B cell (primary cell): ENCODE measurements at regions not wholly inside any gene's neighbourhood (a gene's known extent, or its start where the extent isn't known, plus 50 kb on each side); places are given as distances from the start of the nearest gene placed in this dataset.

Source experiments
- ATAC-seq: fragments of 200-7000 bp; cut with Tn5 transposase; one replicate; pipeline ENCODE4 v1.10.0; 2021; ENCODE audit warnings: low read depth, mild to moderate bottlenecking, moderate number of reproducible peaks, moderate library complexity
- CTCF ChIA-PET: fragments of 350-600 bp; sonication (Branson Sonifier 250); formaldehyde crosslinking; loops from one replicate; lab custom pipeline; 2021; ENCODE audit warnings: antibody characterized with exemption, inconsistent platforms; lab: Charles Lee
- POLR2A ChIA-PET: fragments of 350-600 bp; sonication (Branson Sonifier 250); formaldehyde crosslinking; loops from one replicate; lab custom pipeline; 2021; ENCODE audit warnings: antibody characterized with exemption; lab: Charles Lee
- DNase-seq: peaks from one replicate; pipeline ENCODE4 v3.0.0; 2013
- H2AFZ ChIP-seq: 2 replicates; pipeline ENCODE4 v1.6.1; 2012; ENCODE audit warnings: mild to moderate bottlenecking, low read depth, low read length; ENCODE audit not compliant: insufficient read depth, poor library complexity, severe bottlenecking
- H3K27ac ChIP-seq, 2 donors: 1 replicate in 1 of 2; 2 replicates in 1 of 2; pipeline ENCODE4 v1.5.1; 2012 to 2013; ENCODE audit warnings: low read length in 2 of 2, mild to moderate bottlenecking in 2 of 2, moderate library complexity in 1 of 2
- H3K27me3 ChIP-seq, 4 experiments: fragments of 200-600 bp in 1 of 4; sonication (generic) in 1 of 4; replicated peaks in 1 of 4; 1 replicate in 2 of 4; 2 replicates in 2 of 4; pipeline versions ENCODE4 v1.6.1 to v1.7.0; 2013 to 2016; ENCODE audit warnings: low read length in 3 of 4, mild to moderate bottlenecking in 2 of 4, mixed read lengths in 1 of 4, moderate library complexity in 1 of 4; ENCODE audit not compliant: insufficient read depth in 4 of 4, control insufficient read depth in 3 of 4; ENCODE audit errors: control extremely low read depth in 1 of 4
- H3K36me3 ChIP-seq, 2 experiments: replicated peaks in 1 of 2; 1 replicate in 1 of 2; 2 replicates in 1 of 2; pipeline versions ENCODE4 v1.6.1 to v1.7.1; 2013; ENCODE audit warnings: low read length in 1 of 2; ENCODE audit not compliant: insufficient read depth in 2 of 2, control insufficient read depth in 1 of 2; ENCODE audit errors: control extremely low read depth in 1 of 2, extremely low read depth in 1 of 2
- H3K4me1 ChIP-seq, 2 donors: fragments of 200-600 bp in 1 of 2; sonication (generic) in 1 of 2; 1 replicate in 1 of 2; 2 replicates in 1 of 2; pipeline versions ENCODE4 v1.5.1 to v1.6.1; 2013 to 2017; ENCODE audit warnings: low read length in 2 of 2; ENCODE audit not compliant: control insufficient read depth in 2 of 2, insufficient read depth in 2 of 2
- H3K4me2 ChIP-seq: replicated peaks from 2 replicates; pipeline ENCODE3; 2012; ENCODE audit warnings: mild to moderate bottlenecking, low read depth, low read length; ENCODE audit not compliant: poor library complexity, severe bottlenecking
- H3K4me3 ChIP-seq, 5 experiments: fragments of 200-600 bp in 1 of 5; sonication (generic) in 1 of 5; 1 replicate in 3 of 5; 2 replicates in 2 of 5; pipeline versions ENCODE4 v1.5.1 to v1.7.0; 2011 to 2016; ENCODE audit warnings: low read length in 4 of 5, mild to moderate bottlenecking in 4 of 5, low read depth in 2 of 5, control low read depth in 1 of 5, moderate library complexity in 1 of 5; ENCODE audit not compliant: insufficient read depth in 1 of 5; ENCODE audit errors: control extremely low read depth in 1 of 5, extremely low read depth in 1 of 5
- H3K79me2 ChIP-seq: fragments of 200-600 bp; sonication (generic); one replicate; pipeline ENCODE4 v1.6.0; 2016; ENCODE audit warnings: low read length; ENCODE audit not compliant: control insufficient read depth, insufficient read depth
- H3K9ac ChIP-seq: fragments of 200-600 bp; sonication (generic); 2 replicates; pipeline ENCODE4 v1.6.1; 2017; ENCODE audit warnings: mild to moderate bottlenecking, low read length, moderate library complexity
- H3K9me3 ChIP-seq, 3 donors: one replicate each; pipeline versions ENCODE4 v1.6.1 to v1.7.1; 2013; ENCODE audit warnings: low read length in 2 of 3; ENCODE audit not compliant: control insufficient read depth in 2 of 3, insufficient read depth in 1 of 3; ENCODE audit errors: control extremely low read depth in 1 of 3
- H4K20me1 ChIP-seq: 2 replicates; pipeline ENCODE4 v1.6.0; 2012; ENCODE audit warnings: mild to moderate bottlenecking, low read length; ENCODE audit not compliant: insufficient read depth, control insufficient read depth, poor library complexity, severe bottlenecking
- H3K27ac Mint-ChIP-seq: one replicate; pipeline ENCODE4 v1.8.0; 2021; ENCODE audit warnings: mixed read lengths
- H3K27me3 Mint-ChIP-seq: one replicate; pipeline ENCODE4 v1.8.0; 2021; ENCODE audit warnings: mixed read lengths
- H3K4me1 Mint-ChIP-seq: one replicate; pipeline ENCODE4 v1.8.0; 2021; ENCODE audit warnings: mixed read lengths
- H3K4me3 Mint-ChIP-seq: one replicate; pipeline ENCODE4 v1.8.0; 2021; ENCODE audit warnings: mixed read lengths
- H3K9me3 Mint-ChIP-seq: one replicate; pipeline ENCODE4 v1.8.0; 2022; ENCODE audit warnings: mixed read lengths; ENCODE audit not compliant: insufficient read depth
- CTCF ChIP-seq: fragments of 200-600 bp; IDR thresholded peaks from one replicate; pipeline ENCODE4 v1.8.0; 2022; ENCODE audit warnings: antibody characterized with exemption, mild to moderate bottlenecking
- EZH2 ChIP-seq: IDR thresholded peaks from 2 replicates; pipeline ENCODE4 v1.6.1; 2012; ENCODE audit warnings: borderline replicate concordance, low read depth, mild to moderate bottlenecking, moderate library complexity, low read length; ENCODE audit not compliant: insufficient read depth, poor library complexity, severe bottlenecking
- WGBS: methylation state at CpG from one replicate; pipeline ENCODE4 v1.1.5; 2013; ENCODE audit warnings: missing lambda C conversion rate; ENCODE audit not compliant: insufficient coverage; 5-methylcytosine and 5-hydroxymethylcytosine counted together
- intact Hi-C: fragments of 100-400 bp; cut with micrococcal nuclease; formaldehyde crosslinking; loops from one replicate; pipeline ENCODE4 v1.10.0; 2022

DNA sequence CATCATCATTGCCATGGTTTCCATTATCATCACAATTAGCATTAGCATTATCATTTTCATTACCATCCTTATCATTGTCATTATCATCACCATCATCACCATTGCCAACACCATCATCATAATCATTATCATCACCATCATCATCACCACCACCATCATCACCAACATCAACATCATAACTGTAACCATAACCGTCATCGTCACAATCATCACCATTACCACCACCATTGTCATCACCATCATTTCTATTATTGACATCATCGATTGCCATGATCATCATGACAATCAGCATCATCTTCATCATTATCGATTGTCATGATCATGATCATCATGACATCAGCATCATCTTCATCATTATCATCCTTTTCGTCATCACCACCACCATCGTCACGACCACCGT is 88.9 kb upstream of the MSX1 start:
- H3K4me1 Mint-ChIP-seq = no peaks in the 10 kb centered on the region
- H3K4me3 ChIP-seq = no peak overlapping the region
- H3K27ac ChIP-seq = no peak overlapping the region
- no peaks in the 10 kb centered on the region for H3K9me3 Mint-ChIP-seq
- H4K20me1 ChIP-seq = no peaks in the 10 kb centered on the region
- no peak overlapping the region for H2AFZ ChIP-seq
- ATAC-seq (no peak), DNase-seq (no peak)
- H3K4me3 Mint-ChIP-seq = no peak overlapping the region
- intact Hi-C loops = no loop called here
- H3K27me3 Mint-ChIP-seq = peaks cover 6% of the 10 kb centered on the region
- H3K79me2 ChIP-seq = no peaks in the 10 kb centered on the region
- CTCF ChIA-PET = no interaction called here
- 86% methylated on average over 4 of the region's 8 CpGs for WGBS
- POLR2A ChIA-PET = no interaction called here
- no peak for TF ChIP-seq EZH2
- H3K4me2 ChIP-seq = no peak overlapping the region
- H3K4me1 ChIP-seq = no peaks in the 10 kb centered on the region
- no peaks in the 10 kb centered on the region for H3K27me3 ChIP-seq
- H3K36me3 ChIP-seq = no peaks in the 10 kb centered on the region
- H3K9me3 ChIP-seq = peaks cover 0 to 11% (median 0%) of the 10 kb centered on the region in 3 donors
- no peak overlapping the region for H3K9ac ChIP-seq
- no peak overlapping the region for H3K27ac Mint-ChIP-seq

GRCh38 chr4:4766564-4766963 is 92.9 kb upstream of the MSX1 start:
- H3K4me1 ChIP-seq = peaks cover 8 to 11% of the 10 kb centered on the region in 2 donors
- peaks cover 0 to 4% (median 0%) of the 10 kb centered on the region in 4 experiments for H3K27me3 ChIP-seq
- no peak overlapping the region for H2AFZ ChIP-seq
- DNase-seq = no peak
- no peaks in the 10 kb centered on the region for H3K79me2 ChIP-seq
- H3K4me3 ChIP-seq = no peak overlapping the region
- H4K20me1 ChIP-seq = no peaks in the 10 kb centered on the region
- TF ChIP-seq EZH2 (no peak), CTCF (no peak)
- H3K9ac ChIP-seq = no peak overlapping the region
- H3K27ac ChIP-seq = no peak overlapping the region
- Mint-ChIP-seq H3K27ac (no peak overlapping the region), H3K4me1 (peaks cover 19% of the 10 kb centered on the region), H3K4me3 (no peak overlapping the region), H3K9me3 (no peaks in the 10 kb centered on the region), H3K27me3 (peaks cover 23% of the 10 kb centered on the region)
- no peak for ATAC-seq
- H3K4me2 ChIP-seq = no peak overlapping the region
- H3K9me3 ChIP-seq = peaks cover 0 to 11% (median 0%) of the 10 kb centered on the region in 3 donors
- POLR2A ChIA-PET = no interaction called here
- intact Hi-C loops = no loop called here
- no peaks in the 10 kb centered on the region for H3K36me3 ChIP-seq
- 86% methylated on average over 2 of the region's 5 CpGs for WGBS
- CTCF ChIA-PET = no interaction called here
